ENCODE measurements at regions not wholly inside any gene's neighbourhood (a gene's known extent, or its start where the extent isn't known, plus 50 kb on each side); places are given as distances from the start of the nearest gene placed in this dataset.
"Not testable (repeated sequence)": the region's sequence is repeated elsewhere in the genome, so short reads cannot be mapped to it uniquely, and the experiment has no call there.

DNA sequence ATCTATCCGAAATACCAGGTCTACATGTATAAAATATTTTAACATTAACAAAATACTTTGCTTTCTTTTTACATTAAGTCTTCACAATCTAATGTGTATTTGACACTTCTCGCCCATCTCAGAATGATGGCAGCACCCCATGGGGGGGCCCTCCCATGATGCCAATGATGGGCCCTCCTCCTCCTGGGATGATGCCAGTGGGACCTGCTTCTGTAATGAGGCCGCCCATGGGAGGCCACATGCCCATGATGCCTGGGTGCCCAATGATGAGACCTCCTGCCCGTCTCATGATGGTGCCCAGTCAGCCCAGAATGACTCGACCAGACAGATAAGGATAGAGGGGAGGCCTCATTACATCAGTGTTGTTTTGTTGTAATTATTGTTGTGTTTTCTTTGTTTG, 110.5 kb downstream of the ART5 start:
- H3K4me3 Mint-ChIP-seq; H3K36me3 Mint-ChIP-seq; H3K27me3 Mint-ChIP-seq; H3K4me1 Mint-ChIP-seq; H3K27ac Mint-ChIP-seq; DNase-seq (ENCODE audit: low spot score in 2 of 2); H3K9me3 Mint-ChIP-seq; ATAC-seq (ENCODE audit: low read depth): not testable (repeated sequence)

DNA sequence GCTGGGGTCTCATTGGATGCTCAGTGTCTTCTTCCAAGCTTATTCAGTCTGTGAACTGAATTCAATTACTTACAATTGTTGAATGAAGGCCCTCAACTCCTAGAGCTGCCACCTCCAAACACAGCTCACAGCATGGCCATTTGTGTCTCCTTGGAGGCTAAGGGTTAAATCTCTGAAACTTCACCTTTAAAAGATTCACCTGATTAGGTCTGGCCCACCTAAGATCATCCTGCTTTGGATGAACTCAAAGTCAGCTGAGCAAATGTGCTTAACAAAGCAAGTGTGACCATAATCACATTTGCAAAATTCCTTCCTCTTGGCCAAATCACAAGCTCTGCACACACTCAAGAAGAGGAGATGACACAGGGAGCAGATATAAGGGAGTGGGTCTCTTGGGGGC, 118.2 kb downstream of the ART5 start:
- peaks cover 10% of the 10 kb centered on the region for H3K9me3 Mint-ChIP-seq
- H3K4me1 Mint-ChIP-seq; H3K27ac Mint-ChIP-seq; H3K36me3 Mint-ChIP-seq; H3K27me3 Mint-ChIP-seq; H3K4me3 Mint-ChIP-seq; ATAC-seq (ENCODE audit: low read depth); DNase-seq (ENCODE audit: low spot score in 2 of 2): not testable (repeated sequence)

DNA sequence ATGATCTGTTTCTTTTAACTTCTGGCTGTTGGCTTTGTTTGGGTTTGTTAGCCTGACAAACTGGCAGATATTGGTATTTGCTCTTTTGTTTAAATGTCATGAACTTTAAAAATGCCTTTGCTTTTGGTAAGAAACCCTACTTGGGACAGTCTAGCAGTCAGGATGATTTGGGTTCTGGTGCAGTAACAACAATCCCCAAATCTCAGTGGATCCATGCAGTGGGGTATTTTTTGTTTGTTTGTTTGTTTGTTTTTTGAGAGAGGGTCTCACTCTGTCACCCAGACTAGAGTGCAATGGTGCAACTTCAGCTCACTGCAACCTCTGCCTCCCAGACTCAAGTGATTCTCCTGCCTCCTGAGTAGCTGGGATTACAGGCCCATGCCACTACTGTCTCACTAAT, 120.9 kb downstream of the ART5 start:
- H3K4me1 Mint-ChIP-seq; H3K36me3 Mint-ChIP-seq; ATAC-seq (ENCODE audit: low read depth); DNase-seq (ENCODE audit: low spot score in 2 of 2); H3K27me3 Mint-ChIP-seq; H3K4me3 Mint-ChIP-seq; H3K27ac Mint-ChIP-seq: not testable (repeated sequence)
- peaks cover 10% of the 10 kb centered on the region for H3K9me3 Mint-ChIP-seq

DNA sequence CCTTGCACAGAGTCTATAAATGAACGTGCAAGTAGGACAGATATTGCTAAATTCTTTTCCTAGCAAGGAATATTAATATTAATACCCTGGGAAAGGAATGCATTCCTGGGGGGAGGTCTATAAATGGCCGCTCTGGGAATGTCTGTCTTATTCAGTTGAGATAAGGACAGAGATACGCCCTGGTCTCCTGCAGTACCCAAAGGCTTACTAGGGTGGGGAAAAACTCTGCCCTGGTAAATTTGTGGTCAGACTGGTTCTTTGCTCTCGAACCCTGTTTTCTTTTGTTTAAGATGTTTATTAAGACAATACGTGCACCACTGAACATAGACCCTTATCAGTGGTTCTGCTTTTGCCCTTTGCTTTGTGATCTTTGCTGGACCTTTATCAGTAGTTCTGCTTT, 122.0 kb downstream of the ART5 start:
- ATAC-seq (ENCODE audit: low read depth); H3K27ac Mint-ChIP-seq; H3K36me3 Mint-ChIP-seq; H3K27me3 Mint-ChIP-seq; DNase-seq (ENCODE audit: low spot score in 2 of 2); H3K4me1 Mint-ChIP-seq; H3K4me3 Mint-ChIP-seq: not testable (repeated sequence)
- H3K9me3 Mint-ChIP-seq = peaks cover 10% of the 10 kb centered on the region

DNA sequence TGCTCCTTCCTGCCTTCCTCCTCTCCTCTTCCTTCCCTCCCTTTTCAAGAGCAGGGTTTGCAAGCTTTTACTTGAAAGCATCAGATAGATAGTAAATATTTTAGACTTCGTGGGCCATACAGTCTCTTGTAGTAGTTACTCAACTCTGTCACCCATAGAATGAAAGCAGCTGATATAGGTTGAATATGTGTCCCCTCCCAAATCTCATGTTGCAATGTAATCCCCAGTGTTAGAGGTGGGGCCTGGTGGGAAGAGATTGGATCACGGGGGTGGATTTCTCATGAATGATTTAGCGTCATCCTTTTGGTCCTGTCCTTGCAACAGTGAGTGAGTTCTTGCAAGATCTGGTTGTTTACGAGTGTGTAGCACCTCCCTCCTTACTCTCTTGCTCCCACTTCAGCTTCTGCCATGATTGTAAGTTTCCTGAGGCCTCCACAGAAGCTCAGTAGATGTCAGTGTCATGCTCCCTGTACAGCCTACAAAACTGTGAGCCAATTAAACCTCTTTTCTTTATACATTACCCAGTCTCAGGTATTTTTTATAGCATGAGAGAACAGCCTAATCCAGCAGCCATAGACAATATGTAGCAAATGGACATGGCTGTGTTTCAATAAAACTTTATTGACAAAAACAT, 124.7 kb downstream of the ART5 start:
- peaks cover 10% of the 10 kb centered on the region for H3K9me3 Mint-ChIP-seq
- not testable (repeated sequence) for H3K4me3 Mint-ChIP-seq; H3K36me3 Mint-ChIP-seq; ATAC-seq (ENCODE audit: low read depth); H3K27ac Mint-ChIP-seq; DNase-seq (ENCODE audit: low spot score in 2 of 2); H3K4me1 Mint-ChIP-seq; H3K27me3 Mint-ChIP-seq

DNA sequence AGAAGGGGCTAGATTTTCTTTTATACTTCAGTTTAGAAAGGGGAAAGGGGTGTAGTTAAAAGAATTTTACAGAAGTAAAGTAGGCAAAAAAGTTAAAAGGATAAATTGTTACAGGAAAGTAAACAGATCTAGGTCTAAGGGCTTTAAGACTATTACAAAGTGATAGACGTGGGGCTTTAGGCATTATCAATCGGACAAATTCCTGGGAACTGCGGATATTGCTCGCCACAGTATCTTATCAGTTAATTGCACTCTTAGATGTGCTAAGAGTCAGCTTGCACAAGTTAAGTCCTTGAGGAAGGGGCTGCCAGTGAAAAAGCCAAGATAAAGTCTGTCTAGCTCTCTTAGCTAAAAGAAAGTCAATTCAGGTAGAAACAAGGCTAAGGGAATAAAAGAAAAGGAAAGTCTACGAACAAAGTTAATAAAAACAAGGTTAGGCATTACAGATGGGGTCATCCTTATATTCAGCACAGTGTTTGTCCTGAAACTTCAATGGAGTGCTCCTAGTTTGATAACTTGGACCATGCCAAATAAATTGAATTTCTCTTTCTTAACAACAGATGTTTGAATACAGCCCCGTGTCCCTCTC, 125.4 kb downstream of the ART5 start:
- H3K27me3 Mint-ChIP-seq; DNase-seq (ENCODE audit: low spot score in 2 of 2); H3K4me3 Mint-ChIP-seq; ATAC-seq (ENCODE audit: low read depth); H3K36me3 Mint-ChIP-seq; H3K4me1 Mint-ChIP-seq; H3K27ac Mint-ChIP-seq: not testable (repeated sequence)
- H3K9me3 Mint-ChIP-seq = peaks cover 10% of the 10 kb centered on the region

DNA sequence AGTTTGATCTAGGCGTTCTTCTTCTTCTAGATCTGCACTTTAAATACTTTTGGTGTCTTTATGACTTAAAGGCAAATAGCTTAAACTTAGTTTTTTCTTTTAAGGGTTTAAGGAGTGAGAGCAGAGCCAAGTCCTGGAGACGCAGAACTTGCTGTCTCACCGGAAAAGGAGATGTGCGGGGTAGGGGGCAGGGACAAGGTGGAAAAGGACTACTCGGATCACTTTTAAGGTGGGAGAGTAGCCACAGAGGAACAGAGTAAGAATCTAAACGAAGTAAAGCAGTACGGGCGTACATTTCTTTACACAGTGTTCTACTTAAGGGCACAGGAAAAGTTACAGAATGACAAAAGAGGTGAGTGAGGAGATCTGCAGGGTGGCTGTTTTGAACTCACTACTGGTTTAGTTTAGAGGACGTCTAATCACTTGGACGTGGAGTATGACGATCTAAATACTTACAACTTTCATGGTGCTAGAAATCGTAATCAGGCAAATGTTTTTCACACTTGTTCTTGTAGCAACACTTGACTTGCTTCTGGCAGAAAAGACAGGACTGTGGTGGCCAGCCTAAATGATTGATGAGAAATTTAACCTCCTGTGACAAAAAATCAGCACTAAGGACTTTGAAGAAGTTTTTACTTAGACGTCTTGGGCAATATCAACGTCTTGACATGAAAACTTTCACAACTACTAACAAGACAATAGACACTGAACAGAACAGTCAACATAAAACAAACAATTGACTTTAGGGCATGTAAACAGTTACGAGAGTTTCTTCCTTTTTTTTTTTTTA, 127.0 kb downstream of the ART5 start:
- H3K9me3 Mint-ChIP-seq; ATAC-seq (ENCODE audit: low read depth); H3K4me1 Mint-ChIP-seq; H3K27me3 Mint-ChIP-seq; H3K4me3 Mint-ChIP-seq; H3K36me3 Mint-ChIP-seq; H3K27ac Mint-ChIP-seq; DNase-seq (ENCODE audit: low spot score in 2 of 2): not testable (repeated sequence)

DNA sequence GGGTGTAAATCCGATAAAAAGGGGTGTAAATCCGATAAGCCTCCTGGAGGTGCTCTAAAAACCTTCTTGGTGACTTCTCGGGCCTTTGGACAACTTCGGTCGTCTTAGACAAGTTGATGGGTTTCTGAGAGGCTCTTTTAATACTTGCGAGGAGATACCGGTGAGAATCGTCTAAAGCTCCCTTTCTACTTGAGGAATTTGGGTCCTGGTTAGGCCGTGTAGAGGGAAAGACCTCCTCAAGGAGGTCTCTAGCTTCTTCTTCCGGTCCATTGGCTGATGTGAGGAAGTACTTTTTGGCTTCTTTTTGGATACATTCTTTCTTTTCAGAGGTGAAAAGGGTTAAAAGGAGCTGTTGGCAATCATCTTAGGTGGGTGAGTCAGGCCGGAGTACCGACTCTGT, 128.5 kb downstream of the ART5 start:
- H3K27ac Mint-ChIP-seq; H3K9me3 Mint-ChIP-seq; ATAC-seq (ENCODE audit: low read depth); H3K36me3 Mint-ChIP-seq; DNase-seq (ENCODE audit: low spot score in 2 of 2); H3K4me1 Mint-ChIP-seq; H3K4me3 Mint-ChIP-seq; H3K27me3 Mint-ChIP-seq: not testable (repeated sequence)

DNA sequence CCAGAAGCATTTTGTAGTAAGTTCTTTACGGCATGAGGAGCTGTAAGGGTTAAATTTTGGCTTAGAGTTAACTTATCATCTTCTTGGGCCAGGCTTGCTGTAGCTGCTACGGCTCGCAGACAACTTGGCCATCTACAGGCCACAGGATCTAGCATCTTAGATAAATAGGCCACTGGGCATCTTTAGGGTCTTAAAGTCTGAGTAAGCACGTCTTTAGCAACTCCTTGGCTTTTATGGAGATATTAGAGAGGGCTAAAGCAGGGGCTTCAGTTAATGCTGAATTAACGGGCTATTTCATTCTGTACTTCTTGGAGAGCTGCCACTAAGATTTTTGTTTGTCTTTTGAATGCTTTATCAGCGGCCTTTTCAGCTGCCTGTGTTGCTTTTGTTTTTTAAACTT, 129.0 kb downstream of the ART5 start:
- DNase-seq (ENCODE audit: low spot score in 2 of 2); H3K36me3 Mint-ChIP-seq; H3K27ac Mint-ChIP-seq; H3K4me1 Mint-ChIP-seq; H3K27me3 Mint-ChIP-seq; H3K9me3 Mint-ChIP-seq; H3K4me3 Mint-ChIP-seq; ATAC-seq (ENCODE audit: low read depth): not testable (repeated sequence)

DNA sequence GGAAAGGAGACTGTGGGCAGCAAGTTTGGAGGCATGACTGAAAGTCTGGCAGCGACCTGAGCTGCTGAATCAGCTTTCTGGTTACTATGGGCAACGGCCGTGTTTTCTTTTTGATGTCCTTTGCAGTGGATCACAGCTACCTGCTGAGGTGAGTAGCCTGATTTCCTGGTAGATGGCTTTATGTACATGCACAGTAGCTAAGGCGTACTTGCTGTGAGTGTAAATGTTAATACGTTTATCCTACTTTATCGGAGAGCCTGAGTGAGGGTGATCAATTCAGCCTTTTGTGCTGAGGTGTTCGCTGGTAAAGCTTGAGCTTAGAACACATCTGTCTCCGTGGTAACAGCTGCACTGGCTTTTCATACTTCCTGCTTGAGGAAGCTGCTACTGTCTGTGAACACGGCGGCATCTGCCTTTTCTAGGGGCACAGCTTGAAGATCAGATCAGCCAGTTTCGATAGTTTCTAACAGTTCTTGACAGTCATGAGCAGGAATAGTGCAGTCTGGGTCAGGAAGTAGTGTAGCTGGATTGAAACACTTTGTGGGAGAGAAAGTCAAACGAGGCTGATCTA, 129.6 kb downstream of the ART5 start:
- H3K36me3 Mint-ChIP-seq; H3K4me3 Mint-ChIP-seq; H3K27me3 Mint-ChIP-seq; H3K9me3 Mint-ChIP-seq; DNase-seq (ENCODE audit: low spot score in 2 of 2); H3K4me1 Mint-ChIP-seq; ATAC-seq (ENCODE audit: low read depth); H3K27ac Mint-ChIP-seq: not testable (repeated sequence)

DNA sequence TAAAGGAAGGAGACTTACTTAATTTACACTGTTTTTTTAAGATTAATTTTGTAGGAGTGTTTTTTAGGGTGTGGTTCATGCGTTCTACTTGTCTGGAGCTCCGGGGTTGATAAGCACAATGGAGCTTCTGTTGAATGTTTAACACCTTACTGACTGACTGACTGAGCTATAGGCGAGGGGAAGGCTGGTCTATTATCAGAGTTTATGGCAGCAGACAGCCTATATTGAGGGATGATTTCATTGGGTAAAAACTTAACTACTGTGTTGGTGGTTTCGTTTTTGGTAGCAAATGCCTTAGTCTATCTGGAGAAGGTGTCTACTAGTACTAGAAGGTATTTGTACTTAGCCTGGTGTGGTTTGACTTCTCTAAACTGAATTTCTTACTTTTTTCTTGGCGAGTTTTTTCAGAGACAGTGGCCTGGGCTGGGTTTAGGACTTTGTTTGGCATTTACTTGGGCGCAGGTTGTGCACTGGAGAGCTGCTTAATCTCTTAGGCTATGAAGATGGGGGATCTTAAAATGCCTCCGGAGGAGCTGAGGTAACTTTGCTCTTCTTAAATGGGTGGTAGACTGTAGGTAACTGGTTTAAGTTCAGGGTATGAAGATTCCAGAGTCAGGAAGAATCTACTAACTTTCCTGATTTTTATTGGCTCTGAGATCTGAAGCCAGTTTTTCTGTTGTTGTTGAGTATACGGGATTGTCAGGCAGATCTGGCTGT, 130.2 kb downstream of the ART5 start:
- ATAC-seq (ENCODE audit: low read depth); H3K9me3 Mint-ChIP-seq; H3K4me1 Mint-ChIP-seq; H3K36me3 Mint-ChIP-seq; DNase-seq (ENCODE audit: low spot score in 2 of 2); H3K27me3 Mint-ChIP-seq; H3K27ac Mint-ChIP-seq; H3K4me3 Mint-ChIP-seq: not testable (repeated sequence)

DNA sequence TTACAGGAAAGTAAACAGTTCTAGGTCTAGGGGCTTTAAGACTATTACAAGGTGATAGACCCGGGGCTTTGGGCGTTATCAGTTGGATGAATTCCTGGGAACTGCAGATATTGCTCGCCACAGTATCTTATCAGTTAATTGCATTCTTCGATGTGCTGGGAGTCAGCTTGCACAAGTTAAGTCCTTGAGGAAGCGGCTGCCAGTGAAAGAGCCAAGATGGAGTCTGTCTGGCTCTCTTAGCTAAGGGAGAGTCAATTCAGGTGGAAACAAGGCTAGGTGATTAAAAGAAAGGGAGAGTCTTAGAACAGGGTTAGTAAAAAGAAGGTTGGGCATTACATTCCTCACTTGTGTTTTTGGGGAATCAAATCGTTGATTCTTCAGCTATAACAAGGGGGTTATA, 130.6 kb upstream of the ZNF195 start:
- H3K4me1 Mint-ChIP-seq; DNase-seq (ENCODE audit: low spot score in 2 of 2); H3K9me3 Mint-ChIP-seq; H3K36me3 Mint-ChIP-seq; ATAC-seq (ENCODE audit: low read depth); H3K27ac Mint-ChIP-seq; H3K4me3 Mint-ChIP-seq; H3K27me3 Mint-ChIP-seq: not testable (repeated sequence)

DNA sequence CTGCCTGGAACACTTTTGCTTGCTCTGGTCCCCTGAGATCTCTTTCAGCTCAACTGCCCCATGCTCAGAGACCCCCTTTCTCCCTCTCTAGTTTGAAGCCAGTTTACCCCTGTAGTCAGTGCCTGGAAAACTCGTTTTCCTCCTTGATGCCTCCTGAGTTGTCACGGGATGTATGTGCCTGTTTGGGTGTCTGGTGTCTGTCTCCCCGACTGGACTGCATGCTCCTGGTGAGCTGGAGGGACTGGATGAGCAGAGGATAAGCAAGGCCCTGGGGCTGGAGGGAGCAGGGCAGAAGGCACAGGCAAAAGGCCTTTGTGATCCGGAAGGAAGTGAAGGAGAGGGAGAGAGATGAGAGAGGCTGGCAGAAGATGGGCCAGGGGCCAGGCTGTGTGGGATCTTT, 120.3 kb upstream of the ZNF195 start:
- H3K36me3 Mint-ChIP-seq; H3K4me3 Mint-ChIP-seq; H3K4me1 Mint-ChIP-seq; H3K27me3 Mint-ChIP-seq; DNase-seq (ENCODE audit: low spot score in 2 of 2); H3K9me3 Mint-ChIP-seq; ATAC-seq (ENCODE audit: low read depth); H3K27ac Mint-ChIP-seq: not testable (repeated sequence)

DNA sequence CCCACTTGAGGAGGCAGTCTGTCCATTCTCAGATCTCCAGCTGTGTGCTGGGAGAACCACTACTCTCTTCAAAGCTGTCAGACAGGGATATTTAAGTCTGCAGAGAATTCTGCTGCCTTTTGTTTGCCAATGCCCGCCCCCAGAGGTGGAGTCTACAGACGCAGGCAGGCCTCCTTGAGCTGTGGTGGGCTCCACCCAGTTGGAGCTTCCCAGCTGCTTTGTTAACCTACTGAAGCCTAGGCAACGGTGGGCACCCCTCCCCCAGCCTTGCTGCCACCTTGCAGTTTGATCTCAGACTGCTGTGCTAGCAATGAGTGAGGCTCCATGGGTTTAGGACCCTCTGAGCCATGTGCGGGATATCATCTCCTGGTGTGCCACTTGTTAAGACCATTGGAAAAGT, 119.4 kb upstream of the ZNF195 start:
- not testable (repeated sequence) for ATAC-seq (ENCODE audit: low read depth); H3K9me3 Mint-ChIP-seq; H3K27me3 Mint-ChIP-seq; H3K27ac Mint-ChIP-seq; H3K36me3 Mint-ChIP-seq; H3K4me1 Mint-ChIP-seq; DNase-seq (ENCODE audit: low spot score in 2 of 2); H3K4me3 Mint-ChIP-seq

Measured in memory B cell (primary cell).